Adrenal gland (tissue), 5 donors: ENCODE measurements at regions not wholly inside any gene's neighbourhood (a gene's known extent, or its start where the extent isn't known, plus 50 kb on each side); places are given as distances from the start of the nearest gene placed in this dataset.

Source experiments
- CTCF ChIP-seq, 6 experiments: fragments of 450-650 bp in 4 of 6; fragments of 200-600 bp in 2 of 6; sonication (generic) in 1 of 6; IDR thresholded peaks; 1 replicate in 5 of 6; 2 replicates in 1 of 6; pipeline versions ENCODE4 v1.5.1 to v1.8.0; 2016 to 2021; ENCODE audit warnings: antibody characterized with exemption in 6 of 6, mild to moderate bottlenecking in 2 of 6, moderate library complexity in 1 of 6
- POLR2A ChIP-seq, 2 donors: fragments of 450-650 bp; IDR thresholded peaks; one replicate each; pipeline ENCODE4 v1.6.1; 2017; ENCODE audit warnings: antibody characterized with exemption in 2 of 2, mild to moderate bottlenecking in 2 of 2, moderate library complexity in 1 of 2
- donor health status: DM: no; HTN: no; CAD: no.

GRCh38 chr12:88993651-88994050 is 358.6 kb downstream of the DUSP6 start:
- peak; percentile 45 to 82 (median 61) for TF ChIP-seq CTCF (IDR thresholded peaks at IDR 0.05)
- TF ChIP-seq POLR2A (IDR thresholded peaks at IDR 0.05) = no peak
